SJCRH30 (cell line): ENCODE measurements at regions not wholly inside any gene's neighbourhood (a gene's known extent, or its start where the extent isn't known, plus 50 kb on each side); places are given as distances from the start of the nearest gene placed in this dataset.

Experiments
- DNase-seq, 2 experiments: peaks; one replicate each; pipeline ENCODE4 v3.0.0-alpha.2; 2015 to 2020
- H3K27ac ChIP-seq: fragments of 250-450 bp; sonication (Bioruptor Pico); 2 replicates; pipeline ENCODE4 v1.5.1; 2020; ENCODE audit warnings: mild to moderate bottlenecking, moderate library complexity
- H3K27me3 ChIP-seq: fragments of 250-450 bp; sonication (Bioruptor Pico); 2 replicates; pipeline ENCODE4 v1.5.1; 2020; ENCODE audit warnings: mild to moderate bottlenecking, moderate library complexity
- H3K36me3 ChIP-seq: fragments of 250-450 bp; sonication (Bioruptor Pico); 2 replicates; pipeline ENCODE4 v1.5.1; 2020; ENCODE audit warnings: mild to moderate bottlenecking, moderate library complexity
- H3K4me1 ChIP-seq: fragments of 250-450 bp; sonication (Bioruptor Pico); 2 replicates; pipeline ENCODE4 v1.5.1; 2020; ENCODE audit warnings: mild to moderate bottlenecking, moderate library complexity
- H3K4me3 ChIP-seq: fragments of 250-450 bp; sonication (Bioruptor Pico); 2 replicates; pipeline ENCODE4 v1.5.1; 2020; ENCODE audit warnings: mild to moderate bottlenecking, moderate library complexity
- H3K9me3 ChIP-seq: fragments of 250-450 bp; sonication (Bioruptor Pico); replicated peaks from 2 replicates; pipeline ENCODE4 v1.5.1; 2020; ENCODE audit warnings: mild to moderate bottlenecking, moderate library complexity

GRCh38 chr6:145055567-145055966, 679.8 kb downstream of the EPM2A start:
- H3K27me3 ChIP-seq, result no peaks in the 10 kb centered on the region
- DNase-seq, result no peak
- no peaks in the 10 kb centered on the region for H3K4me1 ChIP-seq
- no peaks in the 10 kb centered on the region for H3K9me3 ChIP-seq
- H3K27ac ChIP-seq, result no peak overlapping the region
- no peak overlapping the region for H3K4me3 ChIP-seq
- no peaks in the 10 kb centered on the region for H3K36me3 ChIP-seq

DNA sequence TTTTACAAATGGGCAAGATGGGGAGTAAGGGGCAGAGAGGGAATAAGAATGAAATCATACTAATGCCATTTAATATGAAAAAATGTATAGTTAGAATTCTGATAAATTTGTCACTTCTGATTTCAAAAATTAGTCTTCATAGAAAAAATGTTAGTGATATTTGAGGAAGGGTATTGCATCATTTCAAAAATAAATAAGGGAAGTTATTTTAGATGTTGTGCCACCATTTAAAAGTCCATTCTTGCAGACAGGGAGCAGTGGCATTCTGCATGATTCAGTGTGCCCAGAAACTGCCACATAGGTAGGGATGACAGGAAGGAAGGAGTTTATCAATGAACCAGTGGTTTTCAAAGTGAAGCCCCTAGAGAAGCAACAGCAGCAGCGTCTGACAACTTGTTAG, 674.6 kb downstream of the EPM2A start:
- H3K4me1 ChIP-seq, result no peaks in the 10 kb centered on the region
- no peak for DNase-seq
- H3K27me3 ChIP-seq, result no peaks in the 10 kb centered on the region
- no peak overlapping the region for H3K27ac ChIP-seq
- no peaks in the 10 kb centered on the region for H3K36me3 ChIP-seq
- H3K4me3 ChIP-seq, result no peak overlapping the region
- H3K9me3 ChIP-seq, result no peaks in the 10 kb centered on the region

DNA sequence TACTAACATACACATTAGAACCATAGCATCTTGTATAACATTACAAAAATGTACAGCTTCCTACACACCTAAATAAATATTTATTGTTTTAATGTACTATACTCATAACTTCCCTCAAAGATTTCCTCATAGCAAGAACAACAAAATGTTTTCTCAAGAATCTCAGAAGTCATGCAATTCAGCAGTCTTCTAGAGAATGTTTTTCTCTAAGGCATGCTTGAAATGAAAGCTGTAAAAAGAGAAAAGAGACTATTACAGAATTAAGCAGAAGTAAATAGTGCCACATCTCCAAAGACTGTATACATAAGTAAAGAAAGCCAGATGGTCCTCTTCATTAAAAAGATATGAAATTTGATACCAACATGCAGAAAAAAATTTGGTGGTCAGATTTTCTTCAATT, 672.2 kb downstream of the EPM2A start:
- Histone ChIP-seq H3K9me3 (no peaks in the 10 kb centered on the region), H3K27me3 (no peaks in the 10 kb centered on the region; the same call in 1 of the 2 replicates), H3K4me1 (no peaks in the 10 kb centered on the region), H3K36me3 (no peaks in the 10 kb centered on the region), H3K27ac (no peak overlapping the region), H3K4me3 (no peak overlapping the region)
- no peak for DNase-seq

DNA sequence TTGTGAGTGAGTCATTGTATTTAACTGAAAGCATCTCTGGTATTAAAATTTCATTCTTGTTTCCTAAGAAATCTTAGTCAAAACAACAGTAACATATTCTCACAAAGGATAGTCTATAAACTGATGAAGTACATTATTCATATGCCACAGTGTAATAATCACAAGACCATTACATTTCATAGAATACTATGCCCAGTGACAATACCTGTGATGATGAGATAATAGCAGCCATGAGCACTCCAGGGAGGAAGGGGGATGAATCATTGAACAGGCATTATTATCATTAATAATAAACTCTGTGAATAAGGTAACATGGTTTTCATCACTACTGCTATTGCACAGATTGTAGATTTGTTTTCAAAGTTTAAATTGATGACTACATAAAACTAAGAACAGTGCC, 667.9 kb downstream of the EPM2A start:
- no peak for DNase-seq
- Histone ChIP-seq H3K36me3 (no peaks in the 10 kb centered on the region), H3K4me1 (no peaks in the 10 kb centered on the region), H3K27ac (no peak overlapping the region), H3K27me3 (no peaks in the 10 kb centered on the region; the same call in 1 of the 2 replicates), H3K4me3 (no peak overlapping the region), H3K9me3 (no peaks in the 10 kb centered on the region)

GRCh38 chr6:145068577-145068976, 666.7 kb downstream of the EPM2A start:
- Histone ChIP-seq H3K27ac (no peak overlapping the region), H3K4me3 (no peak overlapping the region), H3K9me3 (no peaks in the 10 kb centered on the region), H3K27me3 (no peaks in the 10 kb centered on the region; the same call in 1 of the 2 replicates), H3K4me1 (no peaks in the 10 kb centered on the region), H3K36me3 (no peaks in the 10 kb centered on the region)
- DNase-seq, result no peak

DNA sequence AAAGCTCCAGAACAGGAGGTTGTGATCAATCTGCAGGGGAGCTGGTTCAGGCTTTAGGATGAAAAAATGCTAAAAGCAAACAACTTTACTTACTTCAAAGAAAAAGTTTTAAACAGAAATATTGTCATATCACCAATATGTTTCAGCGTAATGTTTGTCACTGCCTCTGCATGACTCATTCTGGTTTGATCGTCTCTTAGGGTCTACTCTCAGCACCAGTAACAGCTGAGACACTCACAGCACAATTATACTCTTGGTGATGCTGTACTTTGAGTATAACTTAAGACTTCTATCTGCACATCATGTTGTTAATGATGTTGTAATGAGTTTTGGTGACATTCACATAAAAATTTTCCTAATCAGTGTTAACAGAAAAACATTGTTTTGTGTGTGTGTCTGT, 665.4 kb downstream of the EPM2A start:
- Histone ChIP-seq H3K27me3 (no peaks in the 10 kb centered on the region; the same call in 1 of the 2 replicates), H3K27ac (no peak overlapping the region), H3K4me3 (no peak overlapping the region), H3K9me3 (no peaks in the 10 kb centered on the region), H3K36me3 (no peaks in the 10 kb centered on the region), H3K4me1 (no peaks in the 10 kb centered on the region)
- DNase-seq, result no peak

DNA sequence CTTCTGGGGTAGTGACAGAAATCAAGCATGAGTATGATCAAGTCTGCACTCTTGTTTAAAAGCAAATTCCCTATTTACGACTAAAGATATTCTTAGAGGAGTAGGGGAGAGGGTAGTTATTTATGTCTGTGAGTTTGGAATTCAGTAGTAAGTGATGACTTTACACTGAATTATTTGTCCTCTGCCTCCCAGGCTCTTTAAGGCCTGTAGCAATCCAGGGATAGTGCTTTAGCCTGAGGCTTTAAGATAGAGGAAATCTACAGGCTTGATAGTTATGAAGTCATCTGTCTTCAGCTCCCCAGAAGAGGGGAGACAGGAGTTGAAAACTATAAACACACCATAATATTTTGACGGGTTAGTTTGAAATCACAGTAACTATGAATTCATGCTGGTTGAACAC, 664.5 kb downstream of the EPM2A start:
- DNase-seq, result no peak

GRCh38 chr6:145071836-145072235, 663.5 kb downstream of the EPM2A start:
- DNase-seq, result no peak
- H3K27ac ChIP-seq, result no peak overlapping the region

More for the DNA sequence above, 664.5 kb downstream of the EPM2A start:
- no peaks in the 10 kb centered on the region for H3K36me3 ChIP-seq
- no peaks in the 10 kb centered on the region; the same call in 1 of the 2 replicates for H3K27me3 ChIP-seq
- no peak overlapping the region for H3K4me3 ChIP-seq
- no peaks in the 10 kb centered on the region for H3K4me1 ChIP-seq
- no peaks in the 10 kb centered on the region for H3K9me3 ChIP-seq
- no peak overlapping the region for H3K27ac ChIP-seq

DNA sequence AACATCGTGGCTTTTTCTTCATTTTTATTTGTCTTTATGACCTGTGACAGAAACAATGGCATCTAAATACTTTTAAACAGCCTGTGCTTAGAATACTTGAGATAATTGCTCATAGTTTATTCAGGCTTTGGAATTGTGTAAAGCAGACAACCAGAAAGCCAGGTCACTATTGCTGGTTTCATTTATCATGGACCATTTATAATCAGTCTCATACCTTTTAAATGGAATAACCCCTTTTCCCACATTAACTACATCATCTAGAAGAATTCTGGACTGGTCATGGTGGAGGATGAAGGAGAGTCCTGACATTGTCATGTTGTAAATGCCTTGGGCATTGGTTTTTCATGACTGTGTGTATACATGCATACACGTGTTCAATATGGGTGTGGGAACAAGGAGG, 661.5 kb downstream of the EPM2A start:
- no peaks in the 10 kb centered on the region for H3K27me3 ChIP-seq

More at GRCh38 chr6:145071836-145072235, 663.5 kb downstream of the EPM2A start:
- Histone ChIP-seq H3K36me3 (no peaks in the 10 kb centered on the region), H3K4me3 (no peak overlapping the region), H3K4me1 (no peaks in the 10 kb centered on the region), H3K27me3 (no peaks in the 10 kb centered on the region; the same call in 1 of the 2 replicates), H3K9me3 (no peaks in the 10 kb centered on the region)

GRCh38 chr6:145074805-145075204, 660.5 kb downstream of the EPM2A start:
- no peak for DNase-seq
- no peaks in the 10 kb centered on the region for H3K36me3 ChIP-seq
- H3K27me3 ChIP-seq, result no peaks in the 10 kb centered on the region
- H3K4me1 ChIP-seq, result no peaks in the 10 kb centered on the region
- no peak overlapping the region for H3K27ac ChIP-seq
- no peak overlapping the region for H3K4me3 ChIP-seq
- H3K9me3 ChIP-seq, result no peaks in the 10 kb centered on the region

More for the DNA sequence above, 661.5 kb downstream of the EPM2A start:
- Histone ChIP-seq H3K9me3 (no peaks in the 10 kb centered on the region), H3K4me3 (no peak overlapping the region), H3K27ac (no peak overlapping the region), H3K4me1 (no peaks in the 10 kb centered on the region), H3K36me3 (no peaks in the 10 kb centered on the region)
- DNase-seq, result no peak

DNA sequence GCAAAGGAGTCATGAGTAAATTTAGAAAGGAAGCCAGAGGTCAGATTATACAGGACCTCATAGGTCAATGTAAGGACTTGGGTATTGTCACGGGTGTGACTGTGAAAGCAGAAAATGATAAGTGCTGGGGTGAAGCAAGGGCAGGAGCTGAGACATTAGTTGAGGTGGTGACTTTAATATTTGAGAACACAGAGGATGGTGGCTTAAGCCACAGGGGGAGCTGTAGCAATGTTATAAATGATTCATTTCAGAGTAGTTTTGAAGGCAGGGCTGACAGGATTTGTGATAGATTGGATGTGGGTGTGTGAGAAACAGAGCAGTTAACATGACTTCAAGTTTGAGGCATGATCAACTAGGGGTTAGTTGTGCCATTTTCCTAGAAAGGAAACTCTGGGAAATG, 659.9 kb downstream of the EPM2A start:
- Histone ChIP-seq H3K9me3 (no peaks in the 10 kb centered on the region), H3K36me3 (no peaks in the 10 kb centered on the region), H3K27me3 (no peaks in the 10 kb centered on the region), H3K4me3 (no peak overlapping the region), H3K4me1 (no peaks in the 10 kb centered on the region), H3K27ac (no peak overlapping the region)
- DNase-seq, result no peak

GRCh38 chr6:145076115-145076841, 659.0 kb downstream of the EPM2A start:
- H3K27ac ChIP-seq, result no peak overlapping the region
- H3K9me3 ChIP-seq, result no peaks in the 10 kb centered on the region
- H3K36me3 ChIP-seq, result no peaks in the 10 kb centered on the region
- H3K4me3 ChIP-seq, result no peak overlapping the region
- no peak for DNase-seq
- no peaks in the 10 kb centered on the region for H3K4me1 ChIP-seq
- no peaks in the 10 kb centered on the region for H3K27me3 ChIP-seq

- H3K9me3 ChIP-seq, result no peaks in the 10 kb centered on the region
- H3K4me3 ChIP-seq, result no peak overlapping the region
- DNase-seq, result no peak
- no peaks in the 10 kb centered on the region for H3K27me3 ChIP-seq
- H3K36me3 ChIP-seq, result no peaks in the 10 kb centered on the region
- no peaks in the 10 kb centered on the region for H3K4me1 ChIP-seq
- H3K27ac ChIP-seq, result no peak overlapping the region
These were observed 657.9 kb downstream of the EPM2A start for GRCh38 chr6:145077382-145077781.

DNA sequence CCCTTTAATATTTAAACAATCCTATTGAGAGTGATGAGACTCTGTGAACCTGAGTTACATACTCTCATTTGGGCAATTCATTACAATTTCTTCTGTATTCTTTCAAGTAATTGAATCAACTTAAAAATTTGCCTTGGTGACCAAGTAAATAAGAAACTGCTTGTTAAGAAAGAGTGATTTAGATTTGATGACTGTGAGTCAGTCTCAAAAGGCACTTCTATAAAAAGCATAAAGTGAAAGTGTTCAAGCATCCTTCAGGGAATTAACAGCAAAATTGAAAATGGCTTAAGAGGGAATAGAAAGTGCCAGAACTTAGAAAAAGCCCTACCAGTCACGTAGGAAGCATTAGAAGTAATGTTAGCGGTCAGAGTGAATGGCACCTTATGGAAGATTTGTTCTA, 654.7 kb downstream of the EPM2A start:
- H3K4me3 ChIP-seq, result no peak overlapping the region
- no peak for DNase-seq

GRCh38 chr6:145081677-145082076, 653.6 kb downstream of the EPM2A start:
- no peak for DNase-seq
- Histone ChIP-seq H3K4me3 (no peak overlapping the region), H3K27me3 (no peaks in the 10 kb centered on the region), H3K4me1 (no peaks in the 10 kb centered on the region), H3K27ac (no peak overlapping the region), H3K9me3 (no peaks in the 10 kb centered on the region), H3K36me3 (no peaks in the 10 kb centered on the region)

More for the DNA sequence above, 654.7 kb downstream of the EPM2A start:
- Histone ChIP-seq H3K9me3 (no peaks in the 10 kb centered on the region), H3K27ac (no peak overlapping the region), H3K4me1 (no peaks in the 10 kb centered on the region), H3K27me3 (no peaks in the 10 kb centered on the region), H3K36me3 (no peaks in the 10 kb centered on the region)

DNA sequence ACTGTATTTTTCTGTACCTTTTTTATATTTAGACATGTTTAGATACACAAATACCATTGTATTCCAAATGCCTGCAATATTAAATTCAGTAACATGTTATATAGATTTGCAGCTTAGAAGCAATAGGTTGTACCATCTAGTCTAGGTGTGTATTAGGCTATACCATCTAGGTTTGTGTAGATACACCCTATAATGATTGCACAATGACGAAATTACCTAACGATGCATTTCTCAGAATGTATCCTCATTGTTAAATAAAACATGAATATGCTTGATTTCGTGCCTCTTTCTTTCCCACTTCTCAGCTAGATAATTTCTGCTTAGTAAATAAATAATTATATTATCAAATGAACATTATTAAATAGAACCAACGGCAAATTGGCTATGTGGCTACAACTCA, 653.0 kb downstream of the EPM2A start:
- Histone ChIP-seq H3K36me3 (no peaks in the 10 kb centered on the region), H3K27ac (no peak overlapping the region), H3K4me1 (no peaks in the 10 kb centered on the region), H3K27me3 (no peaks in the 10 kb centered on the region), H3K9me3 (no peaks in the 10 kb centered on the region), H3K4me3 (no peak overlapping the region)
- DNase-seq, result no peak
